ENCODE measurements at regions not wholly inside any gene's neighbourhood (a gene's known extent, or its start where the extent isn't known, plus 50 kb on each side); places are given as distances from the start of the nearest gene placed in this dataset.

- no peak for TF ChIP-seq ZFX (IDR thresholded peaks at IDR 0.05)
- TF ChIP-seq, protein P1, sequence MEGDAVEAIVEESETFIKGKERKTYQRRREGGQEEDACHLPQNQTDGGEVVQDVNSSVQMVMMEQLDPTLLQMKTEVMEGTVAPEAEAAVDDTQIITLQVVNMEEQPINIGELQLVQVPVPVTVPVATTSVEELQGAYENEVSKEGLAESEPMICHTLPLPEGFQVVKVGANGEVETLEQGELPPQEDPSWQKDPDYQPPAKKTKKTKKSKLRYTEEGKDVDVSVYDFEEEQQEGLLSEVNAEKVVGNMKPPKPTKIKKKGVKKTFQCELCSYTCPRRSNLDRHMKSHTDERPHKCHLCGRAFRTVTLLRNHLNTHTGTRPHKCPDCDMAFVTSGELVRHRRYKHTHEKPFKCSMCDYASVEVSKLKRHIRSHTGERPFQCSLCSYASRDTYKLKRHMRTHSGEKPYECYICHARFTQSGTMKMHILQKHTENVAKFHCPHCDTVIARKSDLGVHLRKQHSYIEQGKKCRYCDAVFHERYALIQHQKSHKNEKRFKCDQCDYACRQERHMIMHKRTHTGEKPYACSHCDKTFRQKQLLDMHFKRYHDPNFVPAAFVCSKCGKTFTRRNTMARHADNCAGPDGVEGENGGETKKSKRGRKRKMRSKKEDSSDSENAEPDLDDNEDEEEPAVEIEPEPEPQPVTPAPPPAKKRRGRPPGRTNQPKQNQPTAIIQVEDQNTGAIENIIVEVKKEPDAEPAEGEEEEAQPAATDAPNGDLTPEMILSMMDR (conservative IDR thresholded peaks at IDR 0.05) = no peak
- no peak overlapping the region for H3K27ac ChIP-seq
These were observed 1399.7 kb upstream of the CADM2 start for GRCh38 chr3:83559082-83559481.

GRCh38 chr3:83567935-83568334, 1390.9 kb upstream of the CADM2 start:
- H3K27ac ChIP-seq = no peak overlapping the region
- TF ChIP-seq, protein P1 (conservative IDR thresholded peaks at IDR 0.05) = no peak
- no peak for TF ChIP-seq ZFX (IDR thresholded peaks at IDR 0.05)

DNA sequence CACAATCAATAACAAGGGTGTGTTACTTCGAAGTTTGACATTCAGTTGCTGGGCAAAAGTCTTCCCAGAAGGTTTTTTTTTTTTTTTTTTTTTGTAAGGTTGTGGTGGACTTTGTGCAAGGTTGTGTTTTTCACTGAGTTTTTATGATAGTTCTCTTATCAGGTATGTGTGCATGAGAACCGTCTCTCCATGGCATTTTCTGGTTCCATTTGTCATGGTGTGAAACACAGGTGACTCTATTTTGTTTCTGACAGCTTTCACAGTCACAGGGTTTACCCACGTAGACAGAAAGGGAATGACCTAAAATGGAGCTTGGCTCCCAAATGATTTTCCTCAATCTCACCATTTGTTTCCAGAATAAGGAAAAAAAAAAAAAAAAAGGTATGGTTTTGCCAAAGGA, 1377.2 kb upstream of the CADM2 start:
- TF ChIP-seq ZFX (IDR thresholded peaks at IDR 0.05) = no peak
- TF ChIP-seq, protein P1 (conservative IDR thresholded peaks at IDR 0.05) = no peak
- H3K27ac ChIP-seq = no peak overlapping the region

- TF ChIP-seq, protein P1 (conservative IDR thresholded peaks at IDR 0.05) = no peak
- no peak for TF ChIP-seq ZFX (IDR thresholded peaks at IDR 0.05)
- H3K27ac ChIP-seq = no peak overlapping the region
These were observed 1357.1 kb upstream of the CADM2 start for GRCh38 chr3:83601704-83602103.

- H3K27ac ChIP-seq = no peak overlapping the region
- no peak for TF ChIP-seq ZFX (IDR thresholded peaks at IDR 0.05)
- TF ChIP-seq, protein P1 (conservative IDR thresholded peaks at IDR 0.05) = no peak
These were observed 1336.3 kb upstream of the CADM2 start for GRCh38 chr3:83622526-83622925.

DNA sequence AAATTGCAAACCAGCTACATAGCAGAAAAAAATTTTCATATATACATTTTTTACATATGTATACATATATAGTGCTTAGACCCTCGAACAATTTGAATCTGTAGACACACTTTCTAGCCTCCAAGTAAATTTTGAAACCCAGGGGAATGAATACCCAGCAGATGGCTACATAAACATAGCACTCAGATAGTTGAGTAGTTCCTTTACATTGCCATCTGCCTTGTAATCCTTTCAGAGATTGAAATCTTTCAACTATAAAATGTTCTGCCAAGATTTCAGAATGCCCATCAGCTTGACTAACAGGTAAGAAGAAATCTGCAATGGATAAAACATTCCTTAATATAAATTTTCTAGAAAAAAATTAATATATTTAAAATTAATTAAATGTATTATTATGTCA, 1333.5 kb upstream of the CADM2 start:
- no peak overlapping the region for H3K27ac ChIP-seq
- TF ChIP-seq, protein P1 (conservative IDR thresholded peaks at IDR 0.05) = no peak
- TF ChIP-seq ZFX (IDR thresholded peaks at IDR 0.05) = no peak

GRCh38 chr3:83628471-83628870, 1330.3 kb upstream of the CADM2 start:
- H3K27ac ChIP-seq = no peak overlapping the region
- TF ChIP-seq ZFX (IDR thresholded peaks at IDR 0.05) = no peak
- TF ChIP-seq, protein P1 (conservative IDR thresholded peaks at IDR 0.05) = no peak
